IPS DF 6.9 (cell line): ENCODE measurements at regions not wholly inside any gene's neighbourhood (a gene's known extent, or its start where the extent isn't known, plus 50 kb on each side); places are given as distances from the start of the nearest gene placed in this dataset.

Experiments
- DNase-seq: peaks from one replicate; pipeline ENCODE4 v3.0.0-alpha.2; 2013; ENCODE audit warnings: low read depth, low spot score
- H3K27ac ChIP-seq: one replicate; pipeline ENCODE4 v1.5.1; 2013; ENCODE audit warnings: low read length, control low read depth
- H3K27me3 ChIP-seq: 2 replicates; pipeline ENCODE4 v1.6.1; 2013; ENCODE audit warnings: mild to moderate bottlenecking, low read length; ENCODE audit not compliant: control insufficient read depth, insufficient read depth
- H3K36me3 ChIP-seq: 2 replicates; pipeline ENCODE4 v1.6.1; 2013; ENCODE audit warnings: low read length; ENCODE audit not compliant: control insufficient read depth, insufficient read depth
- H3K4me1 ChIP-seq: 2 replicates; pipeline ENCODE4 v1.6.1; 2013; ENCODE audit warnings: low read length; ENCODE audit not compliant: control insufficient read depth, insufficient read depth
- H3K4me3 ChIP-seq: 2 replicates; pipeline ENCODE4 v1.5.1; 2013; ENCODE audit warnings: mild to moderate bottlenecking, low read length
- H3K9me3 ChIP-seq: 2 replicates; pipeline ENCODE4 v1.6.1; 2013; ENCODE audit warnings: low read length, inconsistent platforms; ENCODE audit not compliant: control insufficient read depth, insufficient read depth
- WGBS: extraction: QIAGEN DNeasy Blood & Tissue Kit; methylation state at CpG from one replicate; pipeline ENCODE4 v1.1.7; 2013; ENCODE audit warnings: mixed read lengths, missing lambda C conversion rate; ENCODE audit not compliant: insufficient read length, insufficient coverage; 5-methylcytosine and 5-hydroxymethylcytosine counted together

GRCh38 chr14:34348592-34348991 is 113.4 kb downstream of the SPTSSA start:
- no peak for DNase-seq
- no CpG with 5 or more reads among the region's 6 CpGs for WGBS
- no peaks in the 10 kb centered on the region for H3K27me3 ChIP-seq
- no peaks in the 10 kb centered on the region; the same call in 1 of the 2 replicates for H3K9me3 ChIP-seq
- H3K36me3 ChIP-seq = no peaks in the 10 kb centered on the region; the same call in 1 of the 2 replicates
- H3K4me3 ChIP-seq = no peak overlapping the region
- no peak overlapping the region for H3K27ac ChIP-seq
- no peaks in the 10 kb centered on the region for H3K4me1 ChIP-seq

- no peaks in the 10 kb centered on the region; the same call in 1 of the 2 replicates for H3K36me3 ChIP-seq
- no peak overlapping the region for H3K4me3 ChIP-seq
- H3K4me1 ChIP-seq = no peaks in the 10 kb centered on the region
- no peaks in the 10 kb centered on the region; the same call in 1 of the 2 replicates for H3K9me3 ChIP-seq
- no peak for DNase-seq
- WGBS = no CpG with 5 or more reads among the region's 2 CpGs
- H3K27ac ChIP-seq = no peak overlapping the region
- no peaks in the 10 kb centered on the region for H3K27me3 ChIP-seq
Measured at GRCh38 chr14:34347683-34348082, 114.4 kb downstream of the SPTSSA start.

- no CpG with 5 or more reads among the region's 26 CpGs for WGBS
- Histone ChIP-seq H3K9me3 (no peaks in the 10 kb centered on the region; the same call in 1 of the 2 replicates), H3K27ac (no peak overlapping the region), H3K4me1 (no peaks in the 10 kb centered on the region), H3K27me3 (no peaks in the 10 kb centered on the region), H3K36me3 (no peaks in the 10 kb centered on the region; the same call in 1 of the 2 replicates), H3K4me3 (no peak overlapping the region)
- DNase-seq = no peak
Measured at GRCh38 chr14:34345718-34346465, 116.1 kb downstream of the SPTSSA start.

- no peak for DNase-seq
- no peaks in the 10 kb centered on the region; the same call in 1 of the 2 replicates for H3K36me3 ChIP-seq
- H3K27me3 ChIP-seq = no peaks in the 10 kb centered on the region
- no peak overlapping the region for H3K27ac ChIP-seq
- no CpG with 5 or more reads among the region's 5 CpGs for WGBS
- H3K4me3 ChIP-seq = no peak overlapping the region
- no peaks in the 10 kb centered on the region; the same call in 1 of the 2 replicates for H3K9me3 ChIP-seq
- H3K4me1 ChIP-seq = no peaks in the 10 kb centered on the region
Measured at GRCh38 chr14:34344318-34344717, 117.7 kb downstream of the SPTSSA start.

- Histone ChIP-seq H3K36me3 (no peaks in the 10 kb centered on the region), H3K9me3 (no peaks in the 10 kb centered on the region), H3K4me1 (no peaks in the 10 kb centered on the region), H3K27me3 (no peaks in the 10 kb centered on the region), H3K4me3 (no peak overlapping the region), H3K27ac (no peak overlapping the region)
- no CpG with 5 or more reads among the region's 4 CpGs for WGBS
- no peak for DNase-seq
Measured at GRCh38 chr14:34340025-34340625, 121.9 kb downstream of the SPTSSA start.

GRCh38 chr14:34338056-34338455 is 124.0 kb downstream of the SPTSSA start:
- Histone ChIP-seq H3K4me3 (no peak overlapping the region), H3K9me3 (no peaks in the 10 kb centered on the region), H3K27me3 (no peaks in the 10 kb centered on the region), H3K36me3 (no peaks in the 10 kb centered on the region), H3K27ac (no peak overlapping the region), H3K4me1 (no peaks in the 10 kb centered on the region)
- no peak for DNase-seq
- WGBS = no CpG with 5 or more reads among the region's 2 CpGs

- WGBS = no CpG with 5 or more reads among the region's 1 CpG
- H3K9me3 ChIP-seq = no peaks in the 10 kb centered on the region
- H3K4me3 ChIP-seq = no peak overlapping the region
- no peaks in the 10 kb centered on the region for H3K36me3 ChIP-seq
- no peak for DNase-seq
- H3K27ac ChIP-seq = no peak overlapping the region
- H3K4me1 ChIP-seq = no peaks in the 10 kb centered on the region
- no peaks in the 10 kb centered on the region for H3K27me3 ChIP-seq
Measured at GRCh38 chr14:34336501-34336900, 125.5 kb downstream of the SPTSSA start.

- no peak overlapping the region for H3K27ac ChIP-seq
- WGBS = no CpG with 5 or more reads among the region's 1 CpG
- no peak overlapping the region for H3K4me3 ChIP-seq
- H3K36me3 ChIP-seq = no peaks in the 10 kb centered on the region
- no peak for DNase-seq
- H3K9me3 ChIP-seq = no peaks in the 10 kb centered on the region
- no peaks in the 10 kb centered on the region for H3K27me3 ChIP-seq
- no peaks in the 10 kb centered on the region for H3K4me1 ChIP-seq
Measured at GRCh38 chr14:34335968-34336367, 126.1 kb downstream of the SPTSSA start.

GRCh38 chr14:34334329-34334728 is 127.7 kb downstream of the SPTSSA start:
- Histone ChIP-seq H3K27me3 (no peaks in the 10 kb centered on the region), H3K4me1 (no peaks in the 10 kb centered on the region), H3K4me3 (no peak overlapping the region), H3K9me3 (no peaks in the 10 kb centered on the region), H3K27ac (no peak overlapping the region), H3K36me3 (no peaks in the 10 kb centered on the region)
- no peak for DNase-seq

- Histone ChIP-seq H3K27ac (no peak overlapping the region), H3K4me3 (no peak overlapping the region), H3K4me1 (no peaks in the 10 kb centered on the region), H3K36me3 (no peaks in the 10 kb centered on the region), H3K27me3 (no peaks in the 10 kb centered on the region), H3K9me3 (no peaks in the 10 kb centered on the region)
- WGBS = no CpG with 5 or more reads among the region's 9 CpGs
- DNase-seq = no peak
Measured at GRCh38 chr14:34331728-34332623, 130.1 kb downstream of the SPTSSA start.
